NCI-H524 treated with DMSO at 0.1 percent for 48 hours (cell line): ENCODE measurements at regions not wholly inside any gene's neighbourhood (a gene's known extent, or its start where the extent isn't known, plus 50 kb on each side); places are given as distances from the start of the nearest gene placed in this dataset.
"Not testable (repeated sequence)": the region's sequence is repeated elsewhere in the genome, so short reads cannot be mapped to it uniquely, and the experiment has no call there.

Source experiments
- DNase-seq: peaks from one replicate; lab custom pipeline; 2025; lab: John Stamatoyannopoulos, UW

DNA sequence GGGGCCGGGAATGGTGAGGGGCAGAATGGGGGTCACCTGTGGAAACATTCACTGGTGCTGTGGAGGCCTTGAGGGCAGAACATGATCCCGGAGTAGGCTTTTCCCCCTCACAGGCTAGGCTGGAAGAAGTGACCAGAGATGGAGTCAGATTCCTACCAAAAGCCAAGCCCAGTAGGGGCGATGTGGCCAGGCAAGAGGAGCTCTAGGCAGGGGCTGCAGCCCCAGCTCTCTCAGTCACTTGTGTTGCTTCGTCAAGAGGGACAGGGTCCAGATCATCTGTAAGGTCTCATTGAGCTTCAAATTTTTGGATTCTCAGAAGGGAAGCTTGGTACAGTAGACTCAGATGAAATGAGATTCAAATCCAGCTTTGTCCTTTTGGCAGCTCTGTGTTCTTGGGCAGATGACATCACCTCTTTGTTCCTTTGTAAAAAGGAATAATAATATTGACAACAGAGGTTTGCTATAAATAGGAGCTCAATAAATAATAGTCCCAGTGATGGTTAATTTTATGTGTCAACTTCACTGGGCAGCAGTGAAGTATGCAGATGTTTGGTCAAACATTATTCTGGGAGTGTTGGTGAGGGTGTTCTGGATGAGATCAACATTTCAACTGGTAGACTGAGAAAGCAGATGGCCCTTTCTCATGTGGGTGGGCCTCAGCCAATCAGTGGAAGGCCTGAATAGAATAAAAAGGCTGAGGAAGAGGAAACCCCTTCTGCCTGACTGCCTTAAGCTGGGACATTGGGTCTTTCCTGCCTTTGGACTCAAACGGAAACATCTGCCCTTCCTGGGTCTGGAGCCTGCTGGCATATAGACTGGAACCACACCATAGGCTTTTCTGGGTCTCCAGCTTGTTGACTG, 324.7 kb upstream of the USP24 start:
- no peak for DNase-seq

DNA sequence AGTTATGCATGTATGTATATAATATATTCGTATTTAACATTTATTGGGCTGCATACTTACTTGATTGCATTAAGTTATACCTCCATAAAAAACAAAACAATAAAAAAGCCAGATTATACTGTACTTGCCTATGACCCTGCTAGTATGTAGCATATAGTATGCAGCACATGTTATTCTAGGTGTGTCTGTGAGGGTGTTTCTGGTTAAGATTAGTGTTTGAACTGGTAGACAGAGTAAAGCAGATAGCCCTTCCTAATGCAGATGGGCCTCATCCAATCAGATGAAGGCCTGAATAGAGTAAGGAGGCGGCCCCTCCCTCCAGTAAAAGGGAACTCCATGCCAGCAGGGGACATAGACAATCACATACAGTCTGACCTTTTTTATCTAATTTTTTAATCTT, 323.3 kb upstream of the USP24 start:
- no peak for DNase-seq

GRCh38 chr1:55536545-55536865, 321.3 kb upstream of the USP24 start:
- DNase-seq = no peak

- DNase-seq = no peak
Measured at GRCh38 chr1:55535724-55536544, 320.8 kb upstream of the USP24 start.

DNA sequence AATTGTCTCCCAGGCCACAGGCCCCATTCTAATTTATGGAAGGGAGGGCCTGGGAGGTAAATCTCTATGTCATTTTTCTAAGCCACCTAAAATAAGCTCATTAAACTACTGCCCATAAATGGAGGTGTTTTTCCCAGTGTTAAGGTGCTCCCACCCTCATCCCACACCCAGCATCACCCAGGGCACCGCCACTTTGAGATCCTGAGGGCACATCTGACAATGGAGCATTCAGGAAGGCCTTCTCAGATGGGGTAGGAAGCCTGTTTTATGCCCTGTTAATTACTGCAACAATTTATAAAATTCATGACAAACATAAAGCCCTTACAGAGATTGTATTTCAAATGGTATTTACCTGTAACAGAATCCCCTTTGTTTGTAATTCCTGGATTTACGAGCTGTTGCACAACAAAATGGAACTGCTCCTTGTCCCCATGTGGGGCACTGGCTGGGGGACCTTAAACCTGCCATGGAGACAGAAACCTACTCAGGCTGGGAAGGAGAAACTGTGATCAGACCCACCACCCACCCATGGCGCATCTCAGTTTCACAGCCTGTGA, 319.5 kb upstream of the USP24 start:
- DNase-seq = no peak

DNA sequence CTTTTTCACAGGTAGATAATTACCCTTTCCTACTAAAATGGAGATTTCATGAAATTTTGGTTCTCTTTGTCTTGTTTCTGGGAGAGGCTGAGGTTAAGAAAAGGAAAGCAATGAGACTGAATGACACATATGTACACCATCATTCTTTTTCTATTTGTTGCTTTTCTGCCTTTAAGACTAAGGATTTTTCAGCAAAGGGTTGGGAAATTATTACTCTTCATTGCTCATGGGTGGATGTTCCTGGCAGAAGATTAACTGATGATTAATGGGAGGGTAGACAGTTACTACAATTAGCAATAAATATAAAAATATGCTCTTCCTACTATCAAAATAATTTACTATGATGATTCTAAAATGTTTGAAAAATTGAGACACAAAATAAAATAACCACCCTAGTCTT, 316.5 kb upstream of the USP24 start:
- DNase-seq = no peak

DNA sequence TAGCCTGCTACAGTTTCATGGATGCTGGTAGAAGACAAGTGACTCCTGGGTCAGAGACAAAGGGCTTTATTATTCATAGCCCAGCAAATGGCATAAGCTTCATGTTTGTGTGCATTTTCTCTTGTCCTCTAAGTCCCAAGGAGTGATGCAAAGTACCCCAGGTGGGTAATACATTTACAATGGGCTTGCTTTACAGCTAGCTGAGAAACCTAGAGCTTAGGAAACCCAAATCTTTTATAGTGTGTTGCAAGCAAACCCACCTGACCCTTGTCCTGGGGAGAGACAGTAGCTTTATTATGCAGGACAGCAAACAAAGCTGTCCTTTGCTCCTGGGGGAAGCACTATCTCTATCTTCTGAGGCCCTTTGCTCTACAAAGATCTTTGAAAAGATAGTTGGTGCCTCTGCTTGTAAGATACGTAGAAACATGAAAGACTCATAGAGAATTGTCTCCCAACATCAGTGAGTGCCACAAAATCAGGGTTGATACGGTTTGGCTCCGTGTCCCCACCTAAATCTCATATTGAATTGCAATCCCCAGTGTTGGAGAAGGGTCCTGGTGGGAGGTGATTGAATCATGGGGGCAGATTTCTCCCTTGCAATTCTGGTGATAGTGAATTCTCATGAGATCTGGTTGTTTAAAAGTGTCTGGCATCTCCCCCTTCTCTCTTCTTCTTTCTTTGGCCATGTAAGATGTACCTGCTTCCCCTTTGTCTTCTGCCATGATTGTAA, 315.8 kb upstream of the USP24 start:
- DNase-seq = no peak

- no peak for DNase-seq
Measured at GRCh38 chr1:55529017-55529416, 313.9 kb upstream of the USP24 start.

DNA sequence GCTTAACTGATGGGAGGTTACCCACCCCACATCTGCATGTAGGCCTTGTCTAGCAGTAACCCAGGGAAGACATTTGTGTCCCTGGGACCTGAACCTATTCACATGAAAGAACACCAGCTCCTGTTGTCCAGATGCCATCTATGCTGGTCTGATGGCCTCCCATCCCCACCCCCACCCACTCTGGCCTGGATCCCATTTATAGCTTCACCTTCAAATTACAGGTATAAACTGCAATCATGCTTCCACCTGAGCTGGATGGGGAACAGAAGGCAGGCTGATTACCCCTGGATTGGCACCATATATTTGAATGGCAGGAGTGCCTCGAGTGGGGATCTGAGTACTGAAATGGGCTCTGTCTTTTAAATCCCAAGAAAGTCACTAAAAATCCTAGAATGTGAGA, 312.7 kb upstream of the USP24 start:
- DNase-seq = no peak

GRCh38 chr1:55526716-55527115, 311.6 kb upstream of the USP24 start:
- peak; percentile 87 for DNase-seq

GRCh38 chr1:55524006-55524405, 308.8 kb upstream of the USP24 start:
- DNase-seq = no peak

DNA sequence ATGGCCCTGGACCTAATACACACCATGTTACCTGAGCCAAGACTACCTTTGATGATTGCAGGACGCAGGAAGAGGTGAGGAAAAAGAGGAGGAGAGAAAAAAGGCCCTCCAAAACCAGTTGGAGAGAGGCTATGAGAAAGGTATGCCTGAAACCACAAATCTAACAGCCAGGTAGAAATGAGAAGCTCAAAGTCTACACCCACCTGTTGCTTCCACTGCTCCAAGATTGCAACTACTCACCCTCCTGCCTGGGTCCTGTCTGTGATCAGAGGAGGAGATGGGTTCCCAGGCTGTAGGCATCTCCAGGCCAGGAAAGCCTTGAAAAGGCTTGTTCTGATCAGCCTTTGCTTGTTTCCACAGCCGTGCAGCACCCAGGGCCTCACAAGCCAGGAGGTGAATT, 307.8 kb upstream of the USP24 start:
- DNase-seq = no peak

DNA sequence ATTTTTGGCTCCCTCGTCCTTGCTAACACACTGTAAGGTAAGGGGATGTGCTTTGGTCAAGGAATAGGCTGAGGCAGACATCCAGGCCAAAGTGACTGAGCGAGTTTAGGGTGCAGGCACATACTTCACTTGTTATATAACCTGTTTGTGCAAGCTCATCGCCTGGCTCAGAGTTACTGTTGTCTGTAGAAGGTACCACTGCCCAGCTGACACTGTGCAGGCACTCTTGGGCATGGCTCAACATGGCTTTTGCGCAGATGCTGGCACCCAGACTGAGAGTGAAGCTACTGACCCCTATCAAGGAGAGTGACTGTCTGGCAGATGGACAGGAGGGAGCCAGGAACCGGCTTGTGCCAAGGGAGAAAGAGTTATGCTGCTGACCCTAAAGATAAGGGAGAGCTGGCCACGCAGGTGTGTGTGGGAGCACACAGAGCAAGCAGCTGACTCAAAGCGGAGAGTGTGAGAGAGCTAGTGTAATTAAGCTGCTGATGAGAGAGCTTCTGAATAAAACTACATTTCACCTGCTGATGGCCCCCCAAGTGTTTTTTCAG, 307.3 kb upstream of the USP24 start:
- DNase-seq = no peak

GRCh38 chr1:55520861-55521260, 305.7 kb upstream of the USP24 start:
- no peak for DNase-seq

DNA sequence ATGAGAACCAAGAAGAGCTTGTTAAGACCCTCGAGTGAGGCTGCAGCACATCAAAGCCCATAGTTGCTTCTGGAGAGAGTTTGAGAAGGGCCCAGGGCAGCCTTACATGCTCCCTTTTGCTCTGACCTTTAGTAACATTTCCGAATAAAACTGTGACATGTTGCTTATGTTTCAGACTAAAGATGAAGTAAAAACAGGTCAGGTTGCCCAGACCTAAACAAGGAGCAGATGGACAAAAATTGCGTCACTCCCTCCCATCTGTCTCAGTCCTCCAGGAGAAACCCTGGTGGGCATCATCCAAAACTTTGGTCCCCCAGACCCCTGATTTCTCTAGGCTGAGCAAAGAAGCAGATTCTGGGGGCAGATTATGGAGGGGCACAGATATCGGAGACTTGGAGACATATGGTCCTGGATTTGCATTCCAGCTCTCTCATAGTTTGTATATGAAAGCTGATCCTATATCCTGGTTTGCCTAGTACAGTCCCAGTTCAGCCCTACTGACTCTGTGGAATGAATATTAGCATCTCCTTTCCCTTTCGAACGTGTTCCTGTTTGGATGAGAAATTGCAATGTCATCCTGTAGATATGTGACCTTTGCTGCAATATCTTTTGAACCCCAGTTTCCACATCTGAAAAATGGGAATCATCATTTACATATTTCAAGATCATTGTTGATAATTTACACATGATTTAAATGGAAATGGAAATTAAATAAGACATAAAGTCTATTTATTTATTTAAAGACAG, 304.9 kb upstream of the USP24 start:
- peak; percentile 81 for DNase-seq

GRCh38 chr1:55519276-55519675, 304.1 kb upstream of the USP24 start:
- DNase-seq = no peak

DNA sequence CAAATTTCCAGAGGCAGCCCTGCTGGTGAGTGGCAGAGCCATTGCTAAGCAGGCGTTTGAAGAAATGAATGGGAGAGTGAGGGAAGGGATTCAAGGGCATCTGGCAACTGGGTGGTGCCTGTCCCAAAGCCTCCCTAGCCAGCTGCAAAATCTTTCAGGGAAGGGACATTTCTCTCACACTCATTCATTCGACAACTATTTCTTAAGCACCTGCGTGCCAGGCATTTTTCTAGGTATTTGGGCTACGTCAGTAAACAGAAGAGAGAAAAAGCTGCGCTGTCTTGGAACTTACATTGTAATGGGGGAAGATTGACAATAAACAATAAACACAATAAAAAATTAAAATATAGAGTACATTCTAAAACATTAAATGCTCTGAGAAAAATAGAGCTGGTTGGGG, 301.9 kb upstream of the USP24 start:
- no peak for DNase-seq

DNA sequence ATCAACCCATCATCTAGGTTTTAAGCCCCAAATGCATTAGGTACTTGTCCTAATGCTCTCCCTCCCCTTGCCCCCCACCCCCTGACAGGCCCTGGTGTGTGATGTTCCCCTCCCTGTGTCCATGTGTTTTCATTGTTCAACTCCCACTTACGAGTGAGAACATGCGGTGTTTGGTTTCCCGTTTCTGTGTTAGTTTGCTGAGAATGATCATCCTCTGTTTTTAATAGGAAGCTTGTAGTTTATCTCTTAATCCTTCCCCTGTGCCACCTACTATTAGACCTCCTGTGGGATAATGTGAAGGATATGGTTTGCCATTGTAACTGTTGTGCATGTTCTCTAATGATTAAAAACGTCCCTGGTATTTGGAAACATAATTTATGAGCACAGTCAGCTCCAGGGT, 299.4 kb upstream of the USP24 start:
- DNase-seq = not testable (repeated sequence)

DNA sequence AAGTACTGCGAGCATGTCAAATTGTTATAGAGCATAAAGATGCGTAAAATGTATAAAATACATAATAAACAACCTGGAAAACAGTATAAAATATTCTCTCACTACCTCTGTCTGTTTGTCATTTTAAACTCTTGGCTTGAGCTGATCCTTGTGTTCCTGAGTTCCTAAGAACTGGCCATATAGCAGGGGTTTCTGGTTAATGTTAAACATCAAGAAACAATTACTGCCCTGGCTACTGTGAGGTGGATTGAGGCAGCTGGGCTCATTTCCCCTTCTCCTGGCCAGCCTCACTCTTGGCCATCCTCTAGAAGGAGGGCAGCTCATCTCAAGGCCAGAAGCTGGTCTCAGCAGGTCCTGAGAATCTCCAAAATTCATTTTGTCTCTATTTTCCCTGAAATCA, 297.3 kb upstream of the USP24 start:
- DNase-seq = no peak

DNA sequence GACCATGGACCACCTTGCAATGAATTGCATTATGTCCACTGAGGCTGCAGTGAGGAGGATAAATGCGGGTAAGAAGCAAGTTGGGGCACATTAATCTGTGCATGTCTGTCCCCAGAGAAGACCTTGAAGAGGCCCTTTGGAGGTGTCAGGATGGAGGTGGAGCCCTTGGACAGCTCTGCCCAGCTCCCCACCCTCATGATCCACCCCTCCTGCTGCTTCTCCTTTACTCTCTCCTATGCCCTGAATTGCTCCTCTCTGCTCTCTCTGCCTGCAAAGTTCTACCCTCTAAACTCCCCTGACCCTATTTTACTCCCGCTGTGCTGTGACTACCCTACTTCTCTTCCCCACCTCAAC, 292.4 kb upstream of the USP24 start:
- no peak for DNase-seq

DNA sequence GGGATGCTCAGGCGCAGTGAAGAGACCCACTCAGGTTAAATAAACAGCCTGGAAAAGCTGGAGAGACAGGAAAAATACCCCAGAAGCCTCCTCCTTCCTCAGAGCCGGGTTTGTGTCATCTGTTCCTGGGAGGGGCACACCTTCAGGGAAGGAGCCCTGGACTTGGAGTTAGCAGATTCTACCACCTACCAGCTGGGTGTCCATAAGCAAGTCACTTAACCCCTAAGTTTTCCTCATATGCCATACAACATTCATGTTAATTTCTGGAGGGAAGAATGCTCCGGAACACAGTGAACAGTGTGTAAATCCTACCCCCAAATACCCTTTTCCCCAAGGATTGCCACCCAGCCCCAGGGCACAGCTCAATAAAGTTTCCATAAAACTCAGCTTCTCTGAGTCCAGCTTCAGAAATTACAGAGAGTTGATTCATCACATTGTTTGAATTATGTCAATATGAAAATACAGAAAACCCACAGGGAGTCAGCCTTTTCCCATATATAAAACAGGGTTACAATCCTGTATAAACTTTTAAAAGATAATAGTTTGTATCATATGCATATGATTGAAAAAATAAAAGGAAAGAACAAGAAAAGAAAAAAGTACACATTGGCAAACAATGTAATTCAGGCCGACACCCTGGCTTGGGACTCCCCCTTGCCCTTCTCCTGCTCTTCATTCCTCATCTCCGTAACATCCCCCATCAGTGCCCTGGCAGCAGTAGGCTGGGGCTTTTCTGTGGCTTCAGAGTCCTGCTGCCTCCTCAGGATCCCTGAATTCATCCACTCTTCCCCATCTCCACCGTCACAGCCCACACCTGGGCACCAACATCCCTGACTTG, 291.8 kb upstream of the USP24 start:
- DNase-seq = no peak
